SU-DHL-6 (cell line): ENCODE measurements at regions not wholly inside any gene's neighbourhood (a gene's known extent, or its start where the extent isn't known, plus 50 kb on each side); places are given as distances from the start of the nearest gene placed in this dataset.

ENCODE experiments used
- H2AFZ ChIP-seq: fragments of 200-600 bp; sonication (generic); 2 replicates; pipeline ENCODE4 v1.6.1; 2014; ENCODE audit warnings: low read depth, mild to moderate bottlenecking, moderate library complexity, mixed read lengths, antibody characterized with exemption, low read length; ENCODE audit not compliant: severe bottlenecking
- H3F3A ChIP-seq: fragments of 200-600 bp; shearing (Covaris generic); 2 replicates; pipeline ENCODE4 v1.6.0; 2016; ENCODE audit warnings: antibody characterized with exemption, mild to moderate bottlenecking; ENCODE audit not compliant: insufficient read depth
- H3K27ac ChIP-seq: fragments of 200-600 bp; sonication (generic); 2 replicates; pipeline ENCODE4 v1.5.1; 2016; ENCODE audit warnings: low read depth, mild to moderate bottlenecking, low read length, moderate library complexity, mixed read lengths
- H3K27me3 ChIP-seq: fragments of 200-600 bp; sonication (generic), shearing (Covaris generic); 2 replicates; pipeline ENCODE4 v1.6.0; 2014; ENCODE audit warnings: mild to moderate bottlenecking, low read length
- H3K36me3 ChIP-seq: fragments of 200-600 bp; sonication (generic); 2 replicates; pipeline ENCODE4 v1.6.1; 2014; ENCODE audit warnings: mild to moderate bottlenecking, low read length, mixed read lengths
- H3K4me2 ChIP-seq: fragments of 300-600, 200-600 bp; shearing (Covaris generic), sonication (generic); 2 replicates; pipeline ENCODE4 v1.6.0; 2014; ENCODE audit warnings: low read length, low read depth, mild to moderate bottlenecking; ENCODE audit not compliant: poor library complexity, severe bottlenecking
- H3K4me3 ChIP-seq: fragments of 200-600 bp; sonication (generic); 2 replicates; pipeline ENCODE4 v1.5.1; 2014; ENCODE audit warnings: antibody characterized with exemption, low read length, mild to moderate bottlenecking, mixed read lengths; ENCODE audit not compliant: insufficient read depth, poor library complexity, severe bottlenecking
- H3K79me2 ChIP-seq: fragments of 200-600 bp; sonication (generic); 2 replicates; pipeline ENCODE4 v1.6.1; 2014; ENCODE audit warnings: mild to moderate bottlenecking, low read length, moderate library complexity; ENCODE audit not compliant: insufficient read depth
- H3K9ac ChIP-seq: fragments of 200-600 bp; sonication (generic); 2 replicates; pipeline ENCODE4 v1.7.0; 2014; ENCODE audit warnings: mild to moderate bottlenecking, low read length
- H3K9me2 ChIP-seq: fragments of 200-600 bp; sonication (generic); replicated peaks from 2 replicates; pipeline ENCODE4 v1.6.1; 2014; ENCODE audit warnings: low read length; ENCODE audit not compliant: insufficient read depth
- H3K9me3 ChIP-seq: fragments of 200-600 bp; sonication (generic); 2 replicates; pipeline ENCODE4 v1.6.1; 2014; ENCODE audit warnings: low read length, mixed read lengths; ENCODE audit not compliant: insufficient read depth
- H4K20me1 ChIP-seq: fragments of 200-600 bp; sonication (generic); 2 replicates; pipeline ENCODE4 v1.6.1; 2014; ENCODE audit warnings: low read depth, mild to moderate bottlenecking, antibody characterized with exemption, low read length, moderate library complexity, mixed read lengths
- CTCF ChIP-seq: fragments of 200-600 bp; sonication (generic); IDR thresholded peaks from one replicate; pipeline ENCODE4 v1.5.1; 2017; ENCODE audit warnings: antibody characterized with exemption, mild to moderate bottlenecking, low read length, moderate library complexity; ENCODE audit not compliant: insufficient read depth, poor library complexity, severe bottlenecking
- EZH2phosphoT487 ChIP-seq: fragments of 200-600 bp; sonication (generic), shearing (Covaris generic); conservative IDR thresholded peaks from 2 replicates; pipeline ENCODE4 v1.6.1; 2018; ENCODE audit warnings: mild to moderate bottlenecking, antibody characterized with exemption, low read length, moderate library complexity, mixed read lengths

GRCh38 chr4:62293551-62293950, 1093.4 kb downstream of the ADGRL3 start:
- H3K4me3 ChIP-seq, result no peak overlapping the region
- H3K27me3 ChIP-seq, result no peaks in the 10 kb centered on the region
- H3K9me2 ChIP-seq, result no peaks in the 10 kb centered on the region
- no peaks in the 10 kb centered on the region for H3F3A ChIP-seq
- H3K4me2 ChIP-seq, result no peak overlapping the region
- H4K20me1 ChIP-seq, result no peaks in the 10 kb centered on the region
- no peaks in the 10 kb centered on the region for H3K79me2 ChIP-seq
- no peak overlapping the region for H2AFZ ChIP-seq
- no peak overlapping the region for H3K9ac ChIP-seq
- TF ChIP-seq CTCF, result no peak
- no peak for TF ChIP-seq EZH2phosphoT487
- no peak overlapping the region for H3K27ac ChIP-seq
- no peaks in the 10 kb centered on the region for H3K9me3 ChIP-seq
- no peaks in the 10 kb centered on the region for H3K36me3 ChIP-seq

GRCh38 chr4:62292911-62293310, 1092.8 kb downstream of the ADGRL3 start:
- Histone ChIP-seq H3F3A (no peaks in the 10 kb centered on the region), H3K36me3 (no peaks in the 10 kb centered on the region), H2AFZ (no peak overlapping the region), H3K79me2 (no peaks in the 10 kb centered on the region), H3K27me3 (no peaks in the 10 kb centered on the region), H3K27ac (no peak overlapping the region), H3K9ac (no peak overlapping the region), H3K9me3 (no peaks in the 10 kb centered on the region), H3K9me2 (no peaks in the 10 kb centered on the region), H3K4me3 (no peak overlapping the region), H3K4me2 (no peak overlapping the region), H4K20me1 (no peaks in the 10 kb centered on the region)
- TF ChIP-seq EZH2phosphoT487 (no peak), CTCF (no peak)

GRCh38 chr4:62288808-62289541, 1088.8 kb downstream of the ADGRL3 start:
- H3K79me2 ChIP-seq, result no peaks in the 10 kb centered on the region
- H3K9me3 ChIP-seq, result no peaks in the 10 kb centered on the region
- H3F3A ChIP-seq, result no peaks in the 10 kb centered on the region
- no peak overlapping the region for H2AFZ ChIP-seq
- no peaks in the 10 kb centered on the region for H3K27me3 ChIP-seq
- TF ChIP-seq EZH2phosphoT487 (no peak), CTCF (no peak)
- no peak overlapping the region for H3K27ac ChIP-seq
- H3K4me3 ChIP-seq, result no peak overlapping the region
- no peaks in the 10 kb centered on the region for H3K36me3 ChIP-seq
- no peaks in the 10 kb centered on the region for H4K20me1 ChIP-seq
- H3K4me2 ChIP-seq, result no peak overlapping the region
- H3K9ac ChIP-seq, result no peak overlapping the region
- no peaks in the 10 kb centered on the region for H3K9me2 ChIP-seq

GRCh38 chr4:62285026-62285425, 1084.9 kb downstream of the ADGRL3 start:
- H3K9ac ChIP-seq, result no peak overlapping the region
- H3F3A ChIP-seq, result no peaks in the 10 kb centered on the region
- H3K27me3 ChIP-seq, result no peaks in the 10 kb centered on the region
- H3K9me2 ChIP-seq, result no peaks in the 10 kb centered on the region
- TF ChIP-seq EZH2phosphoT487 (no peak), CTCF (no peak)
- H3K4me2 ChIP-seq, result no peak overlapping the region
- no peak overlapping the region for H3K27ac ChIP-seq
- no peaks in the 10 kb centered on the region for H3K9me3 ChIP-seq
- H2AFZ ChIP-seq, result no peak overlapping the region
- no peaks in the 10 kb centered on the region for H4K20me1 ChIP-seq
- H3K36me3 ChIP-seq, result no peaks in the 10 kb centered on the region
- no peak overlapping the region for H3K4me3 ChIP-seq
- H3K79me2 ChIP-seq, result no peaks in the 10 kb centered on the region
